Rectal smooth muscle tissue (tissue), 1 donor: ENCODE measurements at regions not wholly inside any gene's neighbourhood (a gene's known extent, or its start where the extent isn't known, plus 50 kb on each side); places are given as distances from the start of the nearest gene placed in this dataset.

Experiments
- H3K27ac ChIP-seq: one replicate; pipeline ENCODE4 v1.7.0; 2013; ENCODE audit warnings: low read depth, low read length, inconsistent platforms
- H3K27me3 ChIP-seq: one replicate; pipeline ENCODE4 v1.7.0; 2013; ENCODE audit warnings: low read length; ENCODE audit not compliant: control insufficient read depth, insufficient read depth
- H3K36me3 ChIP-seq: one replicate; pipeline ENCODE4 v1.7.0; 2013; ENCODE audit warnings: low read length; ENCODE audit not compliant: control insufficient read depth, insufficient read depth
- H3K4me1 ChIP-seq: one replicate; pipeline ENCODE4 v1.7.0; 2013; ENCODE audit warnings: low read length; ENCODE audit not compliant: control insufficient read depth, insufficient read depth
- H3K4me3 ChIP-seq: one replicate; pipeline ENCODE4 v1.7.0; 2013; ENCODE audit warnings: low read length
- H3K9ac ChIP-seq: one replicate; pipeline ENCODE4 v1.7.0; 2013; ENCODE audit warnings: low read length

DNA sequence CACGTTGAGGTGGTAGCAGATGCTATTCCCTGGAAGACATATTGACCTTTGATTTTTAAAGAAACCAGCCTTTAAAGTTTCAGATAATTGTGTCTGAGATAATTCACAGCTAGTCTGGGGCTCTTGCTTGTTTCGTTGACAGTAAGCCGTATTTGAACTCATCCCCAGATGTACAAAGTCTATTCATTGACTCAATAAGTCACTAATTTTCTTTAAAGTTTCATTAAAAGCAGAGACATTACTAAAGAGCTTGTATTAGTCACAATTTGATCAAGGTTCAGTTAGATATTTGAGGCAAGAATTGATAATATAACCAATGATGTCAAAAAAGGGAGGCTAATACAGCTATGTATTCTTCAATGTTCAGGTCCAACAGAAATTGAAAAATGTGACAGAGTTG, 158.0 kb downstream of the PCSK1 start:
- H3K4me3 ChIP-seq, result no peak overlapping the region
- no peaks in the 10 kb centered on the region for H3K36me3 ChIP-seq
- H3K4me1 ChIP-seq, result no peaks in the 10 kb centered on the region
- no peak overlapping the region for H3K27ac ChIP-seq
- no peak overlapping the region for H3K9ac ChIP-seq
- no peaks in the 10 kb centered on the region for H3K27me3 ChIP-seq

DNA sequence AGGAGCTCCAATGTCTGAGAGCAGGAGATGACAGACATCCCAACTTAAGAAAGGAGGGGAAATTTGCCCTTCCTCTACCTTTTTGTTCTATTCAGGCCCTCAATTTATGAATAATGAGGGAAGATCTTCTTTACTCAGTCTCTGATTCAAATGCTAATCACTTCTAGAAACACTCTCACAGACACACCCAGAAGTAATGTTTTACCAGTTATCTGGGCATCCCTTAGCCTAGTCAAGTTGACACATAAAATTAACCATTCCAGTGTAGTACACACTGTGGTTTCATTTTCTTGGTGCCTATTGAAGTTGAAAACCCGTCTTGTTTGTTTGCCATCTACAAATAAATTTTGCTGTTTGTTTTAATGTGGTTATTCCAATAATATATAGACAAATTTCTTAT, 167.6 kb downstream of the PCSK1 start:
- H3K4me3 ChIP-seq, result no peak overlapping the region
- no peak overlapping the region for H3K9ac ChIP-seq
- H3K27me3 ChIP-seq, result no peaks in the 10 kb centered on the region
- no peaks in the 10 kb centered on the region for H3K4me1 ChIP-seq
- H3K27ac ChIP-seq, result no peak overlapping the region
- H3K36me3 ChIP-seq, result no peaks in the 10 kb centered on the region

DNA sequence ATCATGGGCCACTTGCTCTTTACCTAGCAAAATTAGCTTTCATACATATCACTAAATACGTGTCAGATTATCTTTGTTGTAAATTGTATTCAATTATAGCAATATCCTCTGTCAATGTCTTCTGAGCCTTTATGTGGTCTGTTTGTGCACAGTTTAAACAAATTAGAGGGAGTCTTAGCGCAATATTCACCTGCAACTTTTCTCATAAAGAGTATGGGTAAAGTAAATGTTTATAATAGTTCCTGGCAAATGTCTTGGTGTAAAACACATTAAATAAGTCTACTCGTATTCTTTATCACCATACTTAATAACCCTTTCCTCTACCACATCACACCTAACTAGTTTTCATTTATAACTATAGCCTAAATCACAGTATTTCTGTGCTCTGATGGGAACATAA, 169.0 kb downstream of the PCSK1 start:
- Histone ChIP-seq H3K9ac (no peak overlapping the region), H3K27ac (no peak overlapping the region), H3K27me3 (no peaks in the 10 kb centered on the region), H3K4me1 (no peaks in the 10 kb centered on the region), H3K36me3 (no peaks in the 10 kb centered on the region), H3K4me3 (no peak overlapping the region)

DNA sequence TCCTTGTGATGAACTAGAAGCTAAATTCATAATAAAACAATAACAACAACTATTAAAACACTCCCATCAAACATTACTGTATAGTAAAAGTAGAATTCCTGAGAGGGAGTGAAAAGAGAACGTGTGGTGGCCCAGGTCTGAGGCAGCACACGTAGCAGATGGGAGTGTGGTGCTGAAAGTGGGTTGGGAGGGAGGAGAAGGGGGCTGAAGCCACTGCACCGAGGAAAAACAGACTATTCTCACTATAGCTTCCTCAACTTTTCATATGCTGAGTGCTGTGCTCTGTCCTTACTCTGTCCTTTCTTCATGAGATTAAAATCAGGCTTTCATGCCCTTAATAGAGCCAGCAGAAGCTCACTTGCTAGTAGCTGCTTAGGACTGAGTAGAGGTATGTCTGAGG, 170.9 kb downstream of the PCSK1 start:
- Histone ChIP-seq H3K4me1 (no peaks in the 10 kb centered on the region), H3K36me3 (no peaks in the 10 kb centered on the region), H3K4me3 (no peak overlapping the region), H3K27ac (no peak overlapping the region), H3K9ac (no peak overlapping the region), H3K27me3 (no peaks in the 10 kb centered on the region)

DNA sequence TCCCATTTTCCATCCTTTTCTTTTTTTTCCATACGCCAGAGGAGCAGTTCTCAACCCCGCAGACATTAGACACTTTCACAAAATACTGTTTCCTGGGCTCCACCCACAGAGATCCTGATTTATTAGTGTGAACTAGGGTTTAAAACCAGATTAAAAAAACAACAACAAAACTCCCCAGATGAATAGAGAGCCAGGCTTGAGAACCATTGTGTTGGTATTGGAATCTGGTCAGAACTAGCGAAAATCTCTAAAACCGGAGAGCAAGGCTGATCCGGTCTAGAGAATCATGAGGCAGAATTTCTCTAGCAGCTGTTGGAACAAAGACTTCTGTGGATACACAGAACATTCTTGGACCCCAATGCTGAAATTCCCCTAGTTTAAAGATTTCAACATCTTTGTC, 173.0 kb downstream of the PCSK1 start:
- Histone ChIP-seq H3K4me3 (no peak overlapping the region), H3K9ac (no peak overlapping the region), H3K4me1 (no peaks in the 10 kb centered on the region), H3K27me3 (no peaks in the 10 kb centered on the region), H3K27ac (no peak overlapping the region), H3K36me3 (no peaks in the 10 kb centered on the region)

DNA sequence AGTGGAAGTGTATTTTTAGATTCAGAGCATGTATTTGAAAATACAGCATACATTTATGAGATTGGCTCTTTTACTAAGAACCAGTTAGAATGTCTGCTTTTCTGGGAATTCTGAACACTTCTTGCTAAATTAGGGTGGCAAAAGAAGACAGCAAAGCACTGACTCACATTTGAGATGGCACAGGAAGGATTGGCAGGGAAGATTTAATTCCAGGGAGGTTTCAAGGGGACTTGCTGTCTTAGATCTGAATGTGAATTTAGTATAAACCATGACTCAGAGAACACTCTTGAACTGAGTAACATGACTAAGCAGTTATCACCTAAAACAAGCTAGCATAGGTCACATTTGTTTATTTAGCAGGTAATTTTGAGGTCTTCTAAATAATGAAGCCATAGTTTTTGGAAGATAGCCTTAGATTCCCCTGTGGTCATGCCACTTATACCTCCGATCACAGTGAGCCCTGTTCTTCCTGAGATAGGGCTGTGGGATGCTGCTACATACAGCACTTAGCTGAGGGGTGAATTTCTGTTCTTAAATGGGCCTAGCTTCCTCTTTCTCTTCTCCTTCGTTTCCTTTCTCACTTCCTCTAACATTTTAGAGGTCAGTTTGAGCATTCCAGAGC, 173.8 kb downstream of the PCSK1 start:
- H3K4me1 ChIP-seq, result no peaks in the 10 kb centered on the region
- H3K36me3 ChIP-seq, result no peaks in the 10 kb centered on the region
- H3K27me3 ChIP-seq, result no peaks in the 10 kb centered on the region
- no peak overlapping the region for H3K27ac ChIP-seq
- H3K9ac ChIP-seq, result no peak overlapping the region
- no peak overlapping the region for H3K4me3 ChIP-seq

DNA sequence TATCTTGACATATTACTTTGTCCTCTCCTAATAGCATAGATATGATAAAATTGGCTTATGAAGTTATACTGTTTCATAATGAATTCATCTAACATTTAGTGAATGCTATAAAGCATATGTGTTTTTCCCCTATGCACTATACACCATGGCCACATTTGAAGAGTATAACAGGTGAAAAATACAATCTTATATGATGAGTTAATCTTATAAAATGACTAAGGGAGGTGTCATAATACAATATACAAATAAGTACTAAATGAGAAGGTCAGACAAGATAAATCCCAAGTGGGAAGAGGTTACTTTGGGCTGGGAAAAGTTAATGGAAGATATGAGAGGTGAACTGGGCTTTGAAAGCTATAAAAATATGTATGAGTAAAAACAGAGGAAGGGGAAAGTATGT, 174.4 kb downstream of the PCSK1 start:
- Histone ChIP-seq H3K27ac (no peak overlapping the region), H3K4me1 (no peaks in the 10 kb centered on the region), H3K4me3 (no peak overlapping the region), H3K36me3 (no peaks in the 10 kb centered on the region), H3K27me3 (no peaks in the 10 kb centered on the region), H3K9ac (no peak overlapping the region)

DNA sequence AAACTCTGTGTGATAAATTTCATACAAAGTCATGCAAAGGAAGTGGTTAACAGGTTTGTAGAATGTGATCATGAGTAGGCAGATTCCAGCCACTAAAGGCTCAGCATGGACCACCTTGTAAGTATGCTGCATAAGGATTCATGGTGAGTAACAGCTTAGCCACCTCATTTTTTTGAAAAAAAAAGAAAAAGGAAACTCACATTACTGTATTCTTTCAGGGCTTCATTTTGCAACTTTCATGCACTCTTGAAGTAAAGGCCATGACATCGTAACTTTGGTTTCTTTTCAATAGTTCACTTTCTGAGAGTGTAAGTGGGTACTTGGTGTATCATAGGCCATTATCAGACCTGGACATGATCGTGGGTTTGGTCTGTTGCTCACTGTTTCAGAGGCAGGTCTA, 175.1 kb downstream of the PCSK1 start:
- no peak overlapping the region for H3K27ac ChIP-seq
- no peak overlapping the region for H3K4me3 ChIP-seq
- no peaks in the 10 kb centered on the region for H3K27me3 ChIP-seq
- no peaks in the 10 kb centered on the region for H3K36me3 ChIP-seq
- H3K9ac ChIP-seq, result no peak overlapping the region
- no peaks in the 10 kb centered on the region for H3K4me1 ChIP-seq

DNA sequence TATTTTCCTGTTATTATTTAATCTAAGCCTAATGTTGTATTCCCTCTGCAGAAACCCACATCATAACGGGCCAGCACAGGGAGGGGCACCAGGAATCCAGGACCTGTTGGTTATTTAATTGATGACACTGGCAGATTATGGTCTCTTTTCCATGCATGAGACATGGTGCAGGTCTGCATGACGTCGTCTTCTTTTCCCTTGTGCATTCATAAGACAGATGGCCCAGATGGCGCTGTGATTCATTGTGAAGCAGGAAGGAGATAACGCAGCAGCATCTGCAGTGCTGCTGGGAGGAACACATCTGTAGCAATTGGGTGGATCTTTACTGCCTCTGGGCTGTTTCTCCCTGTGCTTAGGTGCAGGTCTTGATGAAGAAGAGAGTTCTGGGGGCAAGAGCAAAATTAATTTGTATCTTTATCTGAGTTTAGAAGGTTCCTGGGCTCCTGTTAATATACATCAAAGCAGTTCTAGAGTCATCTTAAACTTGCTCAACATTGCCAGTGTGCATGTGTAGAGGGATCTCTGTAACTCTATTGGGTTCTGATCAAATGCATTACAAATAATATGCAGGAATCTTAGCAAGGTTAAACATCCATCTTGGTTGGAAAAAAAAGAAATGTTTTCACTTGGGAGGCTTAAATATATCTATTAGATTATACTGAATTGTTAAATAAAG, 176.1 kb downstream of the PCSK1 start:
- no peak overlapping the region for H3K9ac ChIP-seq
- no peak overlapping the region for H3K27ac ChIP-seq
- H3K27me3 ChIP-seq, result no peaks in the 10 kb centered on the region
- no peaks in the 10 kb centered on the region for H3K36me3 ChIP-seq
- H3K4me1 ChIP-seq, result no peaks in the 10 kb centered on the region
- no peak overlapping the region for H3K4me3 ChIP-seq

DNA sequence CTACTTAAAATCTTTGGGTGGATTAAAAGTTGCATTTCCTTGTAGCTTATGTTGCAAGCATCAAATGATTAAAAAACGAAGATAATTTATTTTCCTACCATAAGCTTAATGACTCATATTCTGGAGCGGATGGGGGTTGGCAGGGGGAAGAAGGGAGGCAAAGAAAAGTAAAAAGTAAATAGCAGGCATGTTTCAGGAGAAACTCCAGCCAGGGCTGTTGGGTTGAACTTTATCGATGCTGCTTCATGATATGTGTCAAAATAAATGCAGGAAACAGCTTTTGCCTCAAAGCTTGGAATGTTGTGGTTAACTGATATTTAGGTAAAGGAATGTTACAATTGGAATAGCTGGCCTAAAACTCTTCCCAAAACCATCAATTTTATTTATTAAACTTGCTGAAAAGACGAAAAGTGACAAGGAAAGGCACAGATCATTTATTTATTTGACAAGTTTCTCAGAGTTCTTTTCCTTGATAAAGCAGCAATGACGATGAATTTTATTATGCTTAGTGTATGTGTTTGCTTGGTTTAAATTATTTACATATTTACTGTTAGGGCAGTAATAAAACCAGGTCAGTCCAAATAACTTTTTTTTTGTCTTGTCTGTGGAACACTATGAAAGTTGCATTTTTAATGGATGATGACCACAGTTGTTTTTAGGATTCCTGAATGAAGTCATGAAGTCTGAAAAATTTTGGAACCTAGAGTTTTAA, 177.9 kb downstream of the PCSK1 start:
- H3K27me3 ChIP-seq, result no peaks in the 10 kb centered on the region
- no peak overlapping the region for H3K4me3 ChIP-seq
- H3K9ac ChIP-seq, result no peak overlapping the region
- no peaks in the 10 kb centered on the region for H3K4me1 ChIP-seq
- no peak overlapping the region for H3K27ac ChIP-seq
- no peaks in the 10 kb centered on the region for H3K36me3 ChIP-seq

DNA sequence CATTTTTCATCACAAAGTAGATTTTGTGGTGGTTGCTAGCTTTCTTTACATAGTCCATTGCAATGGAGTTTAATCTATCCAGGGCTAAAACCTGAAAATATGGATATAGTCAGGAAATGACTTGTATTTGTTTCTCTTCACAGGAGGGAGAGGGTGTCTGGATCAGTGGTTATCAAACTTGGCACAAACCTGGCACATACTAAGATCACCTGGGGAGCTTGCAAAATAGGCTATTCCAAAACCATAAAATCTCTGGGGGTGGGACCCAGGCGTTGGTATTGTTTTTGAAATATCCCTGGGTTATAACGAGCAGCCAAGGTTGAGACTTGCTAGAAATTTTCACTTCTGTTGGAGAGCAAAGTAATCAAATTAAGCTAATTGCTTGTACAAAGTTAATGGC, 179.9 kb downstream of the PCSK1 start:
- Histone ChIP-seq H3K36me3 (no peaks in the 10 kb centered on the region), H3K4me1 (no peaks in the 10 kb centered on the region), H3K27ac (no peak overlapping the region), H3K9ac (no peak overlapping the region), H3K27me3 (no peaks in the 10 kb centered on the region), H3K4me3 (no peak overlapping the region)

DNA sequence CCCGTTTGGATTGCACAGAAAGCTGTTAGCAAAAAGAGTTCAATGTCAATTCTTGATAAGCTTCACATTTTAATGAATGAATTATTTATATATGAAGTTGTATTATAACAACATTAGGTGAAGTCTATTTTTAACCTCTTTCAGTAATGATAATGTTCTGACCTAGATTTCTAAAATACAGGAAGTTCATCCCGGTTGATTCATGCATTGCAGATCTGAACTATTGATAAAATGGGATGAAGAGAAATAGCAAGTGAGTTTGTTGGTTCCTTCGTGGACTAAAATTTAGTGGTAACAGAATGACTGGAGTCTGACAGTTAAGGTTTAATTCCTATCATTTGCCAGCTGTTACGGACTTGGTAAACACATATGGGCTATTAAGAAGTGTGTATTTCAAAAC, 180.5 kb downstream of the PCSK1 start:
- no peaks in the 10 kb centered on the region for H3K4me1 ChIP-seq
- H3K27ac ChIP-seq, result no peak overlapping the region
- no peaks in the 10 kb centered on the region for H3K36me3 ChIP-seq
- no peak overlapping the region for H3K4me3 ChIP-seq
- no peak overlapping the region for H3K9ac ChIP-seq
- H3K27me3 ChIP-seq, result no peaks in the 10 kb centered on the region

DNA sequence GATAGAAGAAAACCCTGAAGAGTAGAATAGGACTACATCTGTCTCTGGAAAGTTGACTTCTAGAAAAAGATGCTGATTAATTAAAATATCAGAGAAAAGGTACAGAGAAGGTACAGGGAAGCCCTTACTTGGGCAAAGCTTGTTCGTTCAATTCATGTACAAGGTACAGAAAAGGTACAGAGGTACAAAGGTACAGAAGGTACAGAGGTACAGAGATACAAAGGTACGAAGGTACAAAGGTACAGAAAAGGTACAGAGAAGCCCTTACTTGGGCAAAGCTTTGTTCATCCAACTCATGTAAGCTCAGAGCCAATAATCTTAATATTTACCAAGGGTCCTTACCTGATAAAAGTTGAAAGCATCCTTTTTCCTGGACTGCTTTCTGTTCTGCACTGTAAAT, 182.3 kb downstream of the PCSK1 start:
- no peaks in the 10 kb centered on the region for H3K4me1 ChIP-seq
- H3K9ac ChIP-seq, result no peak overlapping the region
- no peak overlapping the region for H3K4me3 ChIP-seq
- no peaks in the 10 kb centered on the region for H3K36me3 ChIP-seq
- H3K27me3 ChIP-seq, result no peaks in the 10 kb centered on the region
- H3K27ac ChIP-seq, result no peak overlapping the region
